Neuronal stem cell (in vitro differentiated cells): ENCODE measurements at regions not wholly inside any gene's neighbourhood (a gene's known extent, or its start where the extent isn't known, plus 50 kb on each side); places are given as distances from the start of the nearest gene placed in this dataset.
A peak's percentile ranks its signal among the peaks of the same experiment; 100 is the strongest.

Source experiments
- DNase-seq: peaks from one replicate; pipeline ENCODE4 v3.0.0-alpha.2; 2013; ENCODE audit warnings: low spot score
- H2AFZ ChIP-seq: one replicate; pipeline ENCODE4 v1.6.1; 2013; ENCODE audit warnings: mild to moderate bottlenecking, low read length, inconsistent platforms
- H2AK5ac ChIP-seq: 2 replicates; pipeline ENCODE4 v1.6.1; 2013; ENCODE audit warnings: low read depth, mild to moderate bottlenecking, inconsistent platforms, low read length, moderate library complexity, mixed read lengths
- H2BK120ac ChIP-seq: 2 replicates; pipeline ENCODE4 v1.6.1; 2013; ENCODE audit warnings: low read depth, mild to moderate bottlenecking, inconsistent platforms, low read length, moderate library complexity, mixed read lengths
- H2BK12ac ChIP-seq: one replicate; pipeline ENCODE4 v1.6.1; 2013; ENCODE audit warnings: low read length, inconsistent platforms
- H2BK15ac ChIP-seq: 2 replicates; pipeline ENCODE4 v1.6.1; 2013; ENCODE audit warnings: mild to moderate bottlenecking, low read length, inconsistent platforms, mixed read lengths
- H2BK5ac ChIP-seq: one replicate; pipeline ENCODE4 v1.6.1; 2013; ENCODE audit warnings: inconsistent platforms, mild to moderate bottlenecking, low read length, moderate library complexity
- H3K14ac ChIP-seq: one replicate; pipeline ENCODE4 v1.6.1; 2013; ENCODE audit warnings: low read length, inconsistent platforms
- H3K18ac ChIP-seq: 2 replicates; pipeline ENCODE4 v1.6.1; 2013; ENCODE audit warnings: low read length, inconsistent platforms
- H3K23ac ChIP-seq: 2 replicates; pipeline ENCODE4 v1.6.1; 2013; ENCODE audit warnings: low read depth, mild to moderate bottlenecking, mixed read lengths, low read length, inconsistent platforms; ENCODE audit not compliant: poor library complexity
- H3K27ac ChIP-seq: replicated peaks from 3 replicates; pipeline ENCODE4 v1.5.1; 2013; ENCODE audit warnings: low read length, inconsistent platforms
- H3K27me3 ChIP-seq, 3 experiments: 2 replicates each; pipeline ENCODE4 v1.6.1; 2013; ENCODE audit warnings: low read length in 3 of 3, mild to moderate bottlenecking in 2 of 3, inconsistent platforms in 1 of 3, low read depth in 1 of 3, mixed read lengths in 1 of 3, moderate library complexity in 1 of 3; ENCODE audit not compliant: control insufficient read depth in 3 of 3, insufficient read depth in 3 of 3
- H3K36me3 ChIP-seq, 2 donors: replicated peaks in 1 of 2; 2 replicates each; pipeline ENCODE4 v1.6.1; 2013; ENCODE audit warnings: low read length in 2 of 2; ENCODE audit not compliant: control insufficient read depth in 2 of 2, insufficient read depth in 2 of 2
- H3K4ac ChIP-seq: 2 replicates; pipeline ENCODE4 v1.6.1; 2013; ENCODE audit warnings: inconsistent platforms, mild to moderate bottlenecking, low read length, moderate library complexity
- H3K4me1 ChIP-seq, 2 donors: 1 replicate in 1 of 2; 2 replicates in 1 of 2; pipeline ENCODE4 v1.6.1; 2013; ENCODE audit warnings: low read length in 2 of 2, low read depth in 1 of 2; ENCODE audit not compliant: control insufficient read depth in 2 of 2, insufficient read depth in 1 of 2
- H3K4me2 ChIP-seq: one replicate; pipeline ENCODE4 v1.6.1; 2013; ENCODE audit warnings: mild to moderate bottlenecking, low read length, inconsistent platforms; ENCODE audit not compliant: insufficient read depth, poor library complexity, severe bottlenecking
- H3K4me3 ChIP-seq, 2 donors: 2 replicates each; pipeline ENCODE4 v1.5.1; 2013; ENCODE audit warnings: low read length in 2 of 2, mild to moderate bottlenecking in 2 of 2, inconsistent platforms in 1 of 2, moderate library complexity in 1 of 2
- H3K79me1 ChIP-seq: one replicate; pipeline ENCODE4 v1.6.1; 2013; ENCODE audit warnings: low read depth, mild to moderate bottlenecking, inconsistent platforms, low read length, moderate library complexity
- H3K9ac ChIP-seq: one replicate; pipeline ENCODE4 v1.6.1; 2013; ENCODE audit warnings: mild to moderate bottlenecking, low read depth, low read length, inconsistent platforms; ENCODE audit not compliant: poor library complexity
- H3K9me3 ChIP-seq, 2 donors: replicated peaks in 1 of 2; 2 replicates each; pipeline versions ENCODE3 to v1.6.1; 2013; ENCODE audit warnings: low read length in 2 of 2, mild to moderate bottlenecking in 2 of 2, inconsistent platforms in 1 of 2, low read depth in 1 of 2, mixed read lengths in 1 of 2, moderate library complexity in 1 of 2; ENCODE audit not compliant: control insufficient read depth in 2 of 2, insufficient read depth in 1 of 2
- H4K8ac ChIP-seq: one replicate; pipeline ENCODE4 v1.6.1; 2013; ENCODE audit warnings: low read depth, mild to moderate bottlenecking, inconsistent platforms, low read length, moderate library complexity
- H4K91ac ChIP-seq: one replicate; pipeline ENCODE4 v1.6.1; 2013; ENCODE audit warnings: low read length, low read depth, mild to moderate bottlenecking, inconsistent platforms; ENCODE audit not compliant: poor library complexity
- WGBS, 2 donors: extraction: QIAGEN DNeasy Blood & Tissue Kit; methylation state at CpG; one replicate each; pipeline ENCODE4 v1.1.7; 2013; ENCODE audit warnings: missing lambda C conversion rate in 2 of 2, mixed read lengths in 1 of 2; ENCODE audit not compliant: insufficient read length in 2 of 2, insufficient replicate concordance in 1 of 2; ENCODE audit errors: extremely low coverage in 2 of 2; 5-methylcytosine and 5-hydroxymethylcytosine counted together

DNA sequence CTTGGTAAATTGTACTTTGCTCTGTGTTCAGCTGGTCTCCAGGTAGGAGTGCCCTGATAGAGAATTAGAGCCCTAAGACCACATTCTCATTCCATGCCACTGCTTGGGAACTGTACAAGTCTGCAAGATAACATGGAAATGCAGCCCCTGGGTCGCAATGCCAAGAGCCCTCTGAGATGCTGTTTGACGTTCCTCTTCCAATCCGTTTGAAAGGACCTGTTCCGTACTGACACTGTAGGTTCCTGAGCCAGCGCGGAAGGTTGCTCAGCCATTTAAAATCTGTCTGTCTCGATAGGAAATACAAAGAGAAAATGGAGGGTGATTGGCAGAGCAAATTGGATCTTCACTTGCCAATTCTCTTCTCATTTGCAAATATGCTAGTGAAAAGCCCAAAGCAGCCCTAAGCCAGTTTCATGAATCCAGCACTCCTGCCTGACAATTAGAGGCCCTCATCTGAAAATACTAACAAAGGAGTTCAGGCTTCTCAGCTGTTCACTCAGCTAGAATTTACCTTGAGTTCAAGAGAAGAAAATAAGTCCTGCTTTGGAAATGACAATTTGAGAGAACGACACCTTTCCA, 100.6 kb upstream of the AFDN start:
- no peak overlapping the region for H2BK12ac ChIP-seq
- H2BK15ac ChIP-seq, result no peak overlapping the region
- no peak overlapping the region for H3K23ac ChIP-seq
- H3K4me2 ChIP-seq, result no peak overlapping the region
- WGBS, 2 donors, result no CpG with 5 or more reads among the region's 8 CpGs
- no peak overlapping the region for H3K4me3 ChIP-seq
- H3K9me3 ChIP-seq, result peaks cover 0 to 8% of the 10 kb centered on the region in 2 donors
- no peak overlapping the region for H4K91ac ChIP-seq
- H4K8ac ChIP-seq, result no peak overlapping the region
- no peak overlapping the region for H3K4ac ChIP-seq
- no peaks in the 10 kb centered on the region for H3K79me1 ChIP-seq
- H2AK5ac ChIP-seq, result no peak overlapping the region
- H2AFZ ChIP-seq, result no peak overlapping the region
- no peak overlapping the region for H3K18ac ChIP-seq
- no peak overlapping the region for H2BK120ac ChIP-seq
- H3K36me3 ChIP-seq, result no peaks in the 10 kb centered on the region
- H3K14ac ChIP-seq, result no peak overlapping the region
- peaks cover 0 to 1% of the 10 kb centered on the region in 2 donors for H3K4me1 ChIP-seq
- H3K27ac ChIP-seq, result no peak overlapping the region
- peaks cover 0 to 5% (median 0%) of the 10 kb centered on the region in 3 experiments for H3K27me3 ChIP-seq
- DNase-seq, result no peak
- H3K9ac ChIP-seq, result no peak overlapping the region
- H2BK5ac ChIP-seq, result no peak overlapping the region

DNA sequence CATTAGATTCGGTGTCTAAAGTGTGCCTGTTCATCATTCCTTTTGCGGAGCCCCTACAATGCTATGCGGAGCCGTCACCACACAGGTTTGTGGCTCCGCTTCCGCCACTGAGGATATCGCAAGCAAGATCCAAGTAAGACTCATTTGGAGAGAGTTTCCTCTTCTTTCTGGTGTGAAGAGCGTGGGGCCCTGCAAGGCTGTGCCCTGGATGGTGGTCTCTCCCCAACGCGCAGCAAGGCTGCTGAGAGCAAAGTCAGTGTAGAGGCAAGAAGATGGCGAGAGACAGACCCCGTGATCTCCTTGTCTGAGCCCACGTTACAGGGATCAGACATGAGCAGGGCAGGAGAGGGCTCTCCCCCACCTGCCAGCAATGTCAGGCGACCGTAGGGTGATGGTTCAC, 96.3 kb upstream of the AFDN start:
- no peak overlapping the region for H2AFZ ChIP-seq
- no peak overlapping the region for H2BK120ac ChIP-seq
- no peak overlapping the region for H3K9ac ChIP-seq
- H2BK15ac ChIP-seq, result no peak overlapping the region
- no peak overlapping the region for H3K23ac ChIP-seq
- H2BK12ac ChIP-seq, result no peak overlapping the region
- H3K4me2 ChIP-seq, result no peak overlapping the region
- peaks cover 0 to 5% (median 0%) of the 10 kb centered on the region in 3 experiments for H3K27me3 ChIP-seq
- H4K8ac ChIP-seq, result no peak overlapping the region
- no peaks in the 10 kb centered on the region for H3K79me1 ChIP-seq
- H3K18ac ChIP-seq, result no peak overlapping the region
- H3K36me3 ChIP-seq, result no peaks in the 10 kb centered on the region
- H3K4ac ChIP-seq, result no peak overlapping the region
- no peak overlapping the region for H3K27ac ChIP-seq
- H2BK5ac ChIP-seq, result no peak overlapping the region
- H3K4me1 ChIP-seq, result peaks cover 1 to 6% of the 10 kb centered on the region in 2 donors
- H3K14ac ChIP-seq, result peak overlapping the region; percentile 83
- no CpG with 5 or more reads among the region's 15 CpGs for WGBS, 2 donors
- peaks cover 0 to 2% of the 10 kb centered on the region in 2 donors for H3K9me3 ChIP-seq
- H2AK5ac ChIP-seq, result no peak overlapping the region
- no peak for DNase-seq
- H4K91ac ChIP-seq, result no peak overlapping the region
- H3K4me3 ChIP-seq, result no peak overlapping the region

DNA sequence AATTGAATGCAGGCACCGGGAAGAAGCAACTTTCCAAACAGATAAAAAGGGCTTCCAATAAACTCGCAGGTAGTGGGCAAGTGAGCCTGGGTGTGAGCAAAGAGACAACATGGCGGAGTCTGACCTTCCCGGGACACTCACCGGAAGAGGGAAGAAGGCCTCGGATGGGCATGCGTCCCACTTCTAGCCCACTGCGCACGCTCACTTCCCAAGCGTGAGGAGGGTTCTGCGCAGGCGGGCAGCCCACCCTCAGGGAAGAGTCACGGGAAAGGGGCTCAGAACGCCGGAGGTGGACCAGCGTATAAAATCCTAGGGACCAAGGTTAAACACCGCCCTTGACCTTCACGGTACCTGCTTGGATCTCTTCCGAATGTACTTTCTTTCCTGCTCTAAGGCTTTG, 95.5 kb upstream of the AFDN start:
- Histone ChIP-seq H2BK5ac (no peak overlapping the region), H3K9ac (no peak overlapping the region), H2AK5ac (peak overlapping the region; percentile 83), H3K27ac (no peak overlapping the region), H4K8ac (no peak overlapping the region), H3K14ac (peak overlapping the region; percentile 91), H2BK120ac (no peak overlapping the region), H2BK12ac (no peak overlapping the region), H3K23ac (no peak overlapping the region), H3K36me3 (no peaks in the 10 kb centered on the region), H2BK15ac (no peak overlapping the region), H3K4me3 (no peak overlapping the region), H2AFZ (no peak overlapping the region), H4K91ac (no peak overlapping the region), H3K4me1 (peaks cover 1 to 6% of the 10 kb centered on the region in 2 donors), H3K18ac (peak overlapping the region; percentile 29), H3K79me1 (no peaks in the 10 kb centered on the region), H3K4ac (no peak overlapping the region), H3K4me2 (no peak overlapping the region), H3K27me3 (peaks cover 0 to 5% (median 0%) of the 10 kb centered on the region in 3 experiments), H3K9me3 (peaks cover 0 to 2% of the 10 kb centered on the region in 2 donors)
- DNase-seq, result no peak
- WGBS, 2 donors, result no CpG with 5 or more reads among the region's 19 CpGs

GRCh38 chr6:167731731-167732422, 94.8 kb upstream of the AFDN start:
- no peak overlapping the region for H2BK12ac ChIP-seq

More at GRCh38 chr6:167731731-167732422, 94.8 kb upstream of the AFDN start:
- peaks cover 1 to 6% of the 10 kb centered on the region in 2 donors for H3K4me1 ChIP-seq
- no peak overlapping the region for H3K4ac ChIP-seq
- H3K36me3 ChIP-seq, result no peaks in the 10 kb centered on the region
- H2AFZ ChIP-seq, result no peak overlapping the region
- H3K14ac ChIP-seq, result no peak overlapping the region
- peaks cover 0 to 2% (median 0%) of the 10 kb centered on the region in 3 experiments for H3K27me3 ChIP-seq
- peak overlapping the region; percentile 11 for H2AK5ac ChIP-seq
- H3K79me1 ChIP-seq, result no peaks in the 10 kb centered on the region
- no peak overlapping the region for H4K91ac ChIP-seq
- H3K9ac ChIP-seq, result no peak overlapping the region
- no peak for DNase-seq
- no peak overlapping the region for H4K8ac ChIP-seq
- peak overlapping the region; percentile 10 for H3K23ac ChIP-seq
- peaks cover 0 to 2% of the 10 kb centered on the region in 2 donors for H3K9me3 ChIP-seq
- no peak overlapping the region for H3K4me2 ChIP-seq
- no peak overlapping the region for H3K27ac ChIP-seq
- no peak overlapping the region for H2BK15ac ChIP-seq
- no peak overlapping the region for H3K18ac ChIP-seq
- H2BK5ac ChIP-seq, result no peak overlapping the region
- no peak overlapping the region for H2BK120ac ChIP-seq
- no peak overlapping the region for H3K4me3 ChIP-seq
- no CpG with 5 or more reads among the region's 23 CpGs for WGBS, 2 donors
